GM04504 (cell line): ENCODE measurements at regions not wholly inside any gene's neighbourhood (a gene's known extent, or its start where the extent isn't known, plus 50 kb on each side); places are given as distances from the start of the nearest gene placed in this dataset.
"Not testable (repeated sequence)": the region's sequence is repeated elsewhere in the genome, so short reads cannot be mapped to it uniquely, and the experiment has no call there.

Experiments
- DNase-seq: peaks from one replicate; pipeline ENCODE4 v3.0.0-alpha.2; 2012; ENCODE audit warnings: low read depth

GRCh38 chr6:84635081-84635761 lies 129.2 kb downstream of the TBX18 start:
- DNase-seq, result no peak

GRCh38 chr6:84633771-84634170 lies 130.6 kb downstream of the TBX18 start:
- no peak for DNase-seq

GRCh38 chr6:84626527-84626926 lies 137.9 kb downstream of the TBX18 start:
- not testable (repeated sequence) for DNase-seq

GRCh38 chr6:84625506-84625905 lies 138.9 kb downstream of the TBX18 start:
- DNase-seq, result no peak

GRCh38 chr6:84623956-84624680 lies 140.3 kb downstream of the TBX18 start:
- DNase-seq, result peak; percentile 53

GRCh38 chr6:84618836-84619235 lies 145.6 kb downstream of the TBX18 start:
- DNase-seq, result no peak

GRCh38 chr6:84618046-84618752 lies 146.2 kb downstream of the TBX18 start:
- peak; percentile 79 for DNase-seq

GRCh38 chr6:84615987-84616386 lies 148.4 kb downstream of the TBX18 start:
- no peak for DNase-seq

- DNase-seq, result no peak
These were observed 149.1 kb downstream of the TBX18 start for GRCh38 chr6:84615113-84615850.

- no peak for DNase-seq
These were observed 157.5 kb downstream of the TBX18 start for GRCh38 chr6:84606860-84607259.

GRCh38 chr6:84605298-84605697 lies 159.1 kb downstream of the TBX18 start:
- DNase-seq, result no peak

GRCh38 chr6:84601366-84601765 lies 163.0 kb downstream of the TBX18 start:
- no peak for DNase-seq

- no peak for DNase-seq
These were observed 164.4 kb downstream of the TBX18 start for GRCh38 chr6:84599991-84600390.

GRCh38 chr6:84597238-84597875 lies 167.0 kb downstream of the TBX18 start:
- no peak for DNase-seq

- no peak for DNase-seq
These were observed 167.9 kb downstream of the TBX18 start for GRCh38 chr6:84596488-84596887.

GRCh38 chr6:84588697-84589080 lies 175.7 kb downstream of the TBX18 start:
- no peak for DNase-seq

- DNase-seq, result not testable (repeated sequence)
These were observed 176.3 kb downstream of the TBX18 start for GRCh38 chr6:84587994-84588696.

GRCh38 chr6:84587202-84587940 lies 177.0 kb downstream of the TBX18 start:
- not testable (repeated sequence) for DNase-seq

GRCh38 chr6:84583784-84584183 lies 180.6 kb downstream of the TBX18 start:
- no peak for DNase-seq

GRCh38 chr6:84582997-84583396 lies 181.4 kb downstream of the TBX18 start:
- no peak for DNase-seq
